SU-DHL-6 (cell line): ENCODE measurements at regions not wholly inside any gene's neighbourhood (a gene's known extent, or its start where the extent isn't known, plus 50 kb on each side); places are given as distances from the start of the nearest gene placed in this dataset.

Experiments
- H2AFZ ChIP-seq: fragments of 200-600 bp; sonication (generic); 2 replicates; pipeline ENCODE4 v1.6.1; 2014; ENCODE audit warnings: low read depth, mild to moderate bottlenecking, moderate library complexity, mixed read lengths, antibody characterized with exemption, low read length; ENCODE audit not compliant: severe bottlenecking
- H3F3A ChIP-seq: fragments of 200-600 bp; shearing (Covaris generic); 2 replicates; pipeline ENCODE4 v1.6.0; 2016; ENCODE audit warnings: antibody characterized with exemption, mild to moderate bottlenecking; ENCODE audit not compliant: insufficient read depth
- H3K27ac ChIP-seq: fragments of 200-600 bp; sonication (generic); 2 replicates; pipeline ENCODE4 v1.5.1; 2016; ENCODE audit warnings: low read depth, mild to moderate bottlenecking, low read length, moderate library complexity, mixed read lengths
- H3K27me3 ChIP-seq: fragments of 200-600 bp; sonication (generic), shearing (Covaris generic); 2 replicates; pipeline ENCODE4 v1.6.0; 2014; ENCODE audit warnings: mild to moderate bottlenecking, low read length
- H3K36me3 ChIP-seq: fragments of 200-600 bp; sonication (generic); 2 replicates; pipeline ENCODE4 v1.6.1; 2014; ENCODE audit warnings: mild to moderate bottlenecking, low read length, mixed read lengths
- H3K4me2 ChIP-seq: fragments of 300-600, 200-600 bp; shearing (Covaris generic), sonication (generic); 2 replicates; pipeline ENCODE4 v1.6.0; 2014; ENCODE audit warnings: low read length, low read depth, mild to moderate bottlenecking; ENCODE audit not compliant: poor library complexity, severe bottlenecking
- H3K4me3 ChIP-seq: fragments of 200-600 bp; sonication (generic); 2 replicates; pipeline ENCODE4 v1.5.1; 2014; ENCODE audit warnings: antibody characterized with exemption, low read length, mild to moderate bottlenecking, mixed read lengths; ENCODE audit not compliant: insufficient read depth, poor library complexity, severe bottlenecking
- H3K79me2 ChIP-seq: fragments of 200-600 bp; sonication (generic); 2 replicates; pipeline ENCODE4 v1.6.1; 2014; ENCODE audit warnings: mild to moderate bottlenecking, low read length, moderate library complexity; ENCODE audit not compliant: insufficient read depth
- H3K9ac ChIP-seq: fragments of 200-600 bp; sonication (generic); 2 replicates; pipeline ENCODE4 v1.7.0; 2014; ENCODE audit warnings: mild to moderate bottlenecking, low read length
- H3K9me2 ChIP-seq: fragments of 200-600 bp; sonication (generic); replicated peaks from 2 replicates; pipeline ENCODE4 v1.6.1; 2014; ENCODE audit warnings: low read length; ENCODE audit not compliant: insufficient read depth
- H3K9me3 ChIP-seq: fragments of 200-600 bp; sonication (generic); 2 replicates; pipeline ENCODE4 v1.6.1; 2014; ENCODE audit warnings: low read length, mixed read lengths; ENCODE audit not compliant: insufficient read depth
- H4K20me1 ChIP-seq: fragments of 200-600 bp; sonication (generic); 2 replicates; pipeline ENCODE4 v1.6.1; 2014; ENCODE audit warnings: low read depth, mild to moderate bottlenecking, antibody characterized with exemption, low read length, moderate library complexity, mixed read lengths
- EZH2phosphoT487 ChIP-seq: fragments of 200-600 bp; sonication (generic), shearing (Covaris generic); conservative IDR thresholded peaks from 2 replicates; pipeline ENCODE4 v1.6.1; 2018; ENCODE audit warnings: mild to moderate bottlenecking, antibody characterized with exemption, low read length, moderate library complexity, mixed read lengths
- TF ChIP-seq, protein P1 (sequence below): fragments of 200-600 bp; sonication (generic); IDR thresholded peaks from one replicate; pipeline ENCODE4 v1.5.1; 2017; ENCODE audit warnings: antibody characterized with exemption, mild to moderate bottlenecking, low read length, moderate library complexity; ENCODE audit not compliant: insufficient read depth, poor library complexity, severe bottlenecking

DNA sequence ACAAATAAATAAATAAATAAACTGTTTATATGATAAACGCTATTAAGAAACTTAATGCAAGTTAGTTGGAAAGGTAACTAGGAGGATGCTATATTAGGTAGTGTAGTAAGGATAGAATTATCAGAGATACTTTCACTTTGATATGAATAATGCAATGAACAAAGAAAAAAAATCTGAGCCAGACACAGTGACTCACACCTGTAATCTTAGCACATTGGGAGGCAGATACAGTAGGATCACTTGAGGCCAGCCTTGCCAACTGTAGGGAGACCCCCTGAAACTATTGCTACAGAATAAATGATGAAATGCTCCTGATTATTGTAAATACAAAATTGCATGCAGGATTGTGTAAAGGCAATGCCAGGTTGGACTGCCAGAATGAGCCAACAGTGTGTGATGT is 109.2 kb downstream of the ANXA2R start:
- H3K4me3 ChIP-seq = no peak overlapping the region
- H3K9ac ChIP-seq = no peak overlapping the region
- TF ChIP-seq EZH2phosphoT487 = no peak
- TF ChIP-seq, protein P1, sequence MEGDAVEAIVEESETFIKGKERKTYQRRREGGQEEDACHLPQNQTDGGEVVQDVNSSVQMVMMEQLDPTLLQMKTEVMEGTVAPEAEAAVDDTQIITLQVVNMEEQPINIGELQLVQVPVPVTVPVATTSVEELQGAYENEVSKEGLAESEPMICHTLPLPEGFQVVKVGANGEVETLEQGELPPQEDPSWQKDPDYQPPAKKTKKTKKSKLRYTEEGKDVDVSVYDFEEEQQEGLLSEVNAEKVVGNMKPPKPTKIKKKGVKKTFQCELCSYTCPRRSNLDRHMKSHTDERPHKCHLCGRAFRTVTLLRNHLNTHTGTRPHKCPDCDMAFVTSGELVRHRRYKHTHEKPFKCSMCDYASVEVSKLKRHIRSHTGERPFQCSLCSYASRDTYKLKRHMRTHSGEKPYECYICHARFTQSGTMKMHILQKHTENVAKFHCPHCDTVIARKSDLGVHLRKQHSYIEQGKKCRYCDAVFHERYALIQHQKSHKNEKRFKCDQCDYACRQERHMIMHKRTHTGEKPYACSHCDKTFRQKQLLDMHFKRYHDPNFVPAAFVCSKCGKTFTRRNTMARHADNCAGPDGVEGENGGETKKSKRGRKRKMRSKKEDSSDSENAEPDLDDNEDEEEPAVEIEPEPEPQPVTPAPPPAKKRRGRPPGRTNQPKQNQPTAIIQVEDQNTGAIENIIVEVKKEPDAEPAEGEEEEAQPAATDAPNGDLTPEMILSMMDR = no peak
- H3K4me2 ChIP-seq = no peak overlapping the region
- no peaks in the 10 kb centered on the region for H3K9me2 ChIP-seq
- no peaks in the 10 kb centered on the region for H3K27me3 ChIP-seq
- H3K79me2 ChIP-seq = no peaks in the 10 kb centered on the region
- no peaks in the 10 kb centered on the region for H3K36me3 ChIP-seq
- H3K9me3 ChIP-seq = no peaks in the 10 kb centered on the region
- no peak overlapping the region for H2AFZ ChIP-seq
- H4K20me1 ChIP-seq = no peaks in the 10 kb centered on the region
- H3K27ac ChIP-seq = no peak overlapping the region
- H3F3A ChIP-seq = no peaks in the 10 kb centered on the region

DNA sequence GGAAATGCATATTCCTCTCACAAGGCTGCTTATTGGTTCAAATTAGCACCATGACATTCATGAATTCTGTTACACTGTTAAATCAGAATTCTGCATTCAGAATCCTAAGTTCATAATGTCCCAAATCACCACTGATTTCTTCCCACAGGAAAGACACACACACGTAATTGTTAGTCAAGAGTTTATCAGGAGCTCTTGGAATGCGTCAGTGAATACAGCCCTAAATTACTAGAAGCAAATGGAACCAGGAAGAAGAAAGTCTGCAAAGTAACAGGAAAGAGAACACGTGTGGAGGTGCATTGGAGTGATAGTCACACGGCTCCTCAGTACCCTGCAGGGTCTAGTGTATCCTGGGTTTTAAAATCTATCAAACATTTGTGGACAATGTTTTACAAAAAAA is 110.2 kb downstream of the ANXA2R start:
- Histone ChIP-seq H3K4me2 (no peak overlapping the region), H3K79me2 (no peaks in the 10 kb centered on the region), H4K20me1 (no peaks in the 10 kb centered on the region), H3K9me3 (no peaks in the 10 kb centered on the region), H3K4me3 (no peak overlapping the region), H3K27ac (no peak overlapping the region), H3K9me2 (no peaks in the 10 kb centered on the region), H2AFZ (no peak overlapping the region), H3K9ac (no peak overlapping the region), H3F3A (no peaks in the 10 kb centered on the region), H3K36me3 (no peaks in the 10 kb centered on the region), H3K27me3 (no peaks in the 10 kb centered on the region)
- TF ChIP-seq, protein P1 = no peak
- TF ChIP-seq EZH2phosphoT487 = no peak

DNA sequence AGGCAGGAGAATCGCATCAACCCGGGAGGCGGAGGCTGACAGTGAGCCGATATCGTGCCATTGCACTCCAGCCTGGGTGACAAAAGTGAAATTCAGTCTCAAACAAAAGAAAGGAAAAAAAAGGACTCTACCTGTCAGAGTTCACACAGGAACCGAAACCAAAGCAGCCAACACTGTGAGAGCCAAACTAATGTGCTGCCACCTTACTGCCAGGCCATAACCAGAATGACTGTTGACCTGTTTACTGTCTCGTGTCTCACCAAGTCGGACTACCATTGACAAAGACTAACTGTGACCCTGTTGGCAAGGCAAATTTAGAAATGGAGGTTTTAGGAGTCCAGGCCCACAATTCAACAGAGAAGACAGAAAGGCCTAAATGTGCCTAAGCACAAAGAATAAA is 112.4 kb downstream of the ANXA2R start:
- Histone ChIP-seq H4K20me1 (no peaks in the 10 kb centered on the region), H3K4me2 (no peak overlapping the region), H3K9me3 (no peaks in the 10 kb centered on the region), H3K9ac (no peak overlapping the region), H3K9me2 (no peaks in the 10 kb centered on the region), H3F3A (no peaks in the 10 kb centered on the region), H2AFZ (no peak overlapping the region), H3K36me3 (no peaks in the 10 kb centered on the region), H3K27ac (no peak overlapping the region), H3K79me2 (no peaks in the 10 kb centered on the region), H3K4me3 (no peak overlapping the region), H3K27me3 (no peaks in the 10 kb centered on the region)
- TF ChIP-seq EZH2phosphoT487 = no peak
- TF ChIP-seq, protein P1 = no peak
